Central memory CD8-positive, alpha-beta T cell (primary cell): ENCODE measurements at regions not wholly inside any gene's neighbourhood (a gene's known extent, or its start where the extent isn't known, plus 50 kb on each side); places are given as distances from the start of the nearest gene placed in this dataset.

Experiments
- ATAC-seq: fragments of 150-1000 bp; cut with Tn5 transposase; replicated peaks from 2 replicates; pipeline ENCODE4 v1.10.0; 2022; ENCODE audit warnings: mild to moderate bottlenecking, moderate FRiP score, moderate number of reproducible peaks; ENCODE audit not compliant: poor library complexity, severe bottlenecking; ENCODE audit errors: extremely low read depth
- DNase-seq, 2 donors: peaks; one replicate each; pipeline ENCODE4 v3.0.0; 2021; ENCODE audit warnings: low spot score in 2 of 2
- H3K27ac Mint-ChIP-seq: one replicate; pipeline ENCODE4 v1.8.0; 2022; ENCODE audit warnings: low read depth, mild to moderate bottlenecking, moderate library complexity, mixed read lengths
- H3K27me3 Mint-ChIP-seq: one replicate; pipeline ENCODE4 v1.8.0; 2022; ENCODE audit warnings: mixed read lengths
- H3K36me3 Mint-ChIP-seq: one replicate; pipeline ENCODE4 v1.8.0; 2022; ENCODE audit warnings: mild to moderate bottlenecking, moderate library complexity, mixed read lengths; ENCODE audit not compliant: insufficient read depth
- H3K4me1 Mint-ChIP-seq: one replicate; pipeline ENCODE4 v1.8.0; 2022; ENCODE audit warnings: mixed read lengths
- H3K4me3 Mint-ChIP-seq: one replicate; pipeline ENCODE4 v1.8.0; 2022; ENCODE audit warnings: mild to moderate bottlenecking, moderate library complexity, mixed read lengths
- H3K9me3 Mint-ChIP-seq: one replicate; pipeline ENCODE4 v1.8.0; 2022; ENCODE audit warnings: mixed read lengths

DNA sequence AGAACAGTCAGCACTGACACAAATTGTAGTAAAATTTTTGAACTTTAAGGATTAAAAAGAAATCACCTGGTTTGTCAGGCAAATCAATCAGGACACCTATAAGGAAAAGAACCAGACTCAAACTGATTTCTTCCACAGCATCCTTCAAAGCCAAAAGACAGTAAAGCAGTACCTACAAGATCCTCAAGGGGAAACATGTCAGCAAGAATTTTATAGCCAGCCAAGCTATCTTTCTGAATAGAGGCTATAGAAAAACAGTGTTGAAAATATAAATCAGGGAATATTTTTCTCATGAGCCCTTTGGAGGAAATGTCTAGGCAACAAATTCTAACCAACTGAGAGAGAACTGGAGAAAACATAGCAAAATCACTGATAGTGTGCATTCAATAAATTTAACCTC, 301.4 kb upstream of the UBE2E2 start:
- ATAC-seq (no peak), DNase-seq (no peak)
- no peaks in the 10 kb centered on the region for H3K27me3 Mint-ChIP-seq
- no peaks in the 10 kb centered on the region for H3K36me3 Mint-ChIP-seq
- no peak overlapping the region for H3K4me3 Mint-ChIP-seq
- no peaks in the 10 kb centered on the region for H3K4me1 Mint-ChIP-seq
- H3K9me3 Mint-ChIP-seq, result peaks cover 20% of the 10 kb centered on the region
- no peak overlapping the region for H3K27ac Mint-ChIP-seq

DNA sequence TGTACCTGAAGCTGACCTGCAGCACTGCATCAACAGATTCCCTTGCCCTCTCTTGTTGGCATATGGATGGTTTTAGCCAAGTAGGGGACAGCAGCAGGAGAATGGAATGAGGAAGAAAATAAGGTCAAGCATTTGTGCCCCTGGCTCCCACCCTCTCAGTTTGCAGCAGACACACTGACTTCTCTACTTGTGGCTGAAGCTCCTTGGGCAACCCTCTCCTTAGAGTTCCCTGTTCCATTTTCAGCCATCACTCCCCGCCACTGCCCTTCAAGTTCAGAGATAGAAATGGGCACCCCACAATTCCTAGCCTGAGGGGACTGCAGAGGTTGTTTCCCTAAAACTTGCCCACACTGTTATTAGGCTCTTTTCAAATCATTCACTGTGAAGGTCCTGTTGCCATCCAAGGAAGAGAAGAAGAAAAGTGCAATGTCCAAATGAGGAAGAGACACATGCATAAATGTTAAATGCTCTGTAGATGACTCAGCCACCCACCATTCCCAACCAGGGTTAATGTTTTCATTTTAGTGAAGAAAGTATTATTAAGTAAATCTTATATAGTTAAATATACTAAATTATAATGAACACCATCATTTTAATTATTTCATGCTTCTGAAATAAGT, 295.9 kb upstream of the UBE2E2 start:
- peaks cover 5% of the 10 kb centered on the region for H3K9me3 Mint-ChIP-seq
- no peak for ATAC-seq
- H3K4me1 Mint-ChIP-seq, result no peaks in the 10 kb centered on the region
- H3K27ac Mint-ChIP-seq, result no peak overlapping the region
- no peaks in the 10 kb centered on the region for H3K36me3 Mint-ChIP-seq
- no peak for DNase-seq
- H3K4me3 Mint-ChIP-seq, result no peak overlapping the region
- H3K27me3 Mint-ChIP-seq, result no peaks in the 10 kb centered on the region

DNA sequence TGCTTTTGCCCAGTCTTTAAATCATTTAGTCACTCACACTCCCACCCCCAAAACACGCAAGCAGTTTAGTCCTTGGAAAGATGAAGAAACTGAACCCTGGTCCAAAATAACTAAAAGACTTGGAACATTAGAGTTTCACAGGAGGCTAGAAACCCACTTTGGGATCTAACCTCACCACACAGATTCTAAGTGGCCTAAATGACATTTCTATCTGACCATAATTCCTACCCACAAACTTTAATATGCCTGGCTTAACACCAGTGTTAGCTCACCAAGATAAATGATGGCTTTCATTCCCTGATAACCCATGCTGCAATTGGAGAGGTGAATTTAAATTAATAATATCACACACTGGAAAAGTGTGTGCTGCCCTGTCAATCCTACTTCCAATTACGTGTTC, 295.3 kb upstream of the UBE2E2 start:
- ATAC-seq, result no peak
- DNase-seq, result no peak
- no peaks in the 10 kb centered on the region for H3K4me1 Mint-ChIP-seq
- H3K27me3 Mint-ChIP-seq, result no peaks in the 10 kb centered on the region
- H3K4me3 Mint-ChIP-seq, result no peak overlapping the region
- H3K36me3 Mint-ChIP-seq, result no peaks in the 10 kb centered on the region
- no peak overlapping the region for H3K27ac Mint-ChIP-seq
- H3K9me3 Mint-ChIP-seq, result peaks cover 5% of the 10 kb centered on the region

GRCh38 chr3:22908989-22909507, 294.1 kb upstream of the UBE2E2 start:
- no peaks in the 10 kb centered on the region for H3K27me3 Mint-ChIP-seq
- no peak for ATAC-seq
- no peak for DNase-seq
- peaks cover 5% of the 10 kb centered on the region for H3K9me3 Mint-ChIP-seq
- H3K27ac Mint-ChIP-seq, result no peak overlapping the region
- H3K4me1 Mint-ChIP-seq, result no peaks in the 10 kb centered on the region
- H3K36me3 Mint-ChIP-seq, result no peaks in the 10 kb centered on the region
- H3K4me3 Mint-ChIP-seq, result no peak overlapping the region

DNA sequence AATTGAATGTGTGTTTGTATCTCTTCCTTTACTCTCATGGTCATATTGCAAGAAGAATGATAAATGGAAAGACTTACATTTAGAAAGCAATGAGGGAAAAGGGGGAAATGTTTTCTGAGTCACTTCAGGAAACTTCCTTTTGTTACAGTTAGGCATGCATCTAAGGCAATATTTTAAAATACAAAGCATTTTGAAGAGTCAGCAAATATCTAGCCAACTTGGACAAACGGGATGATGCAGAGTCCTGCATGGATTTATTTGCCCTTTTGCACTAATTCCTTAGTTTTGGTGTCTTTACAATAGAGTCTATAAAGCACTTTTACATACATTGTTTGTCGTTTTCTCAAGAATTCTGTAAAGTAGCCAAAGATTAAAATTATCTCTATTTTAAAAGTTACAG, 286.2 kb upstream of the UBE2E2 start:
- Mint-ChIP-seq H3K27me3 (no peaks in the 10 kb centered on the region), H3K36me3 (no peaks in the 10 kb centered on the region), H3K9me3 (peaks cover 5% of the 10 kb centered on the region), H3K27ac (no peak overlapping the region), H3K4me3 (no peak overlapping the region), H3K4me1 (no peaks in the 10 kb centered on the region)
- no peak for DNase-seq
- no peak for ATAC-seq

DNA sequence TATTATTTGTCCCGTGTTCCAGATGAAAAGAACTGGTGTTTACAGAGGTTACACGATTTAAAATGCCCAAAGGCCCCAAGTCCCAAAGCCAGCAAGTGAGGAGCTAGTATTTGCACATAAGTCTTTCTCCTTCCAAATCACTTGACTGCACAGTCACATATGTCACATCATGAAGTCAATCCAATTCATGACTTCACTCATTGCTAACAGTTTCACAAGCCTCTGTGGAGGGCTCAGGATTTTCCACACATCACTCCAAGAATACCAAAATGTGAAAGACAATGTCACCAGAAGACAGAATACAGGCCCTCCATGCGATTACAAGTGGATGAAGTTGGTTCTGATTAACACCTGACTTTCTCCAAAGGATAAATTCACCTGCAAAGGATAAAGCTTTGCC, 283.1 kb upstream of the UBE2E2 start:
- H3K27me3 Mint-ChIP-seq, result no peaks in the 10 kb centered on the region
- H3K4me1 Mint-ChIP-seq, result no peaks in the 10 kb centered on the region
- ATAC-seq (no peak), DNase-seq (no peak)
- peaks cover 5% of the 10 kb centered on the region for H3K9me3 Mint-ChIP-seq
- H3K27ac Mint-ChIP-seq, result no peak overlapping the region
- H3K36me3 Mint-ChIP-seq, result no peaks in the 10 kb centered on the region
- H3K4me3 Mint-ChIP-seq, result no peak overlapping the region

DNA sequence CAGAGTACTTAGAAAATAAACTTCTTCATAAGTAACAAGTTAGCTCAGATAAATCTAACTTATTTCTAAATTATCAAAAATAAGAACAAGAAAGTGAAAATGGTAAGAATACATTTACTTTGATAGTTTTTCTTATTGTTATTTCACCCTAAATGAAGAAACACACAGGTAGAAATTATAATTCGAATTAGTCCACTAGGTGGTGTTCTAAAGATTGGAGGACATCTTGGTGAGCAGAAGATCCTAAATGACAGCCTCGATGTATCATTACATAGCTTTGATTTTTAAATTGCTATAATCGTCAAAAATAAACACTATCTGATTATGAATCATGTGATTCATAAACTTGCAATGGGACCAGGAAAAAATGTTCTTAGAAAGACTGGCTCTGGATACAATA, 280.8 kb upstream of the UBE2E2 start:
- DNase-seq, result no peak
- Mint-ChIP-seq H3K4me3 (no peak overlapping the region), H3K27ac (no peak overlapping the region), H3K9me3 (no peaks in the 10 kb centered on the region), H3K27me3 (no peaks in the 10 kb centered on the region), H3K4me1 (no peaks in the 10 kb centered on the region), H3K36me3 (no peaks in the 10 kb centered on the region)
- no peak for ATAC-seq

DNA sequence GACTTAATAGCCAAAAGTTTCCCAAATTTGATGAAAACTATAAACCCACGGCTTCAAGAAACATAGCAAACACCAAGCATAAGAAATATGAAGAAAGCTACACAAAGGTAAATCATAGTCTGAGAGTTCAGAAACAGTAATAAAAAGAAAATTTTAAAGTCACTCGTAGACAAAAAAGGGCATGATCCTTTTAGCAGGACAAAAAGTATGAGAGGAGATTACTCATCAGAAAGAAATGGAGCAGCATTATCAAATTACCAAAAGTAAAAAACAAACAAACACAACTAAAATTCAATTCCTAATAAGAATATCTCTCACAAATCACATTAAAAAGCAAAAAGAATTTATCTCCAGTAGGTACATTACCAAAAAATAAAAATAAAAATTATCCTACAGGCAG, 279.4 kb upstream of the UBE2E2 start:
- Mint-ChIP-seq H3K27ac (no peak overlapping the region), H3K36me3 (no peaks in the 10 kb centered on the region), H3K9me3 (no peaks in the 10 kb centered on the region), H3K27me3 (no peaks in the 10 kb centered on the region), H3K4me1 (no peaks in the 10 kb centered on the region), H3K4me3 (no peak overlapping the region)
- DNase-seq, result no peak
- ATAC-seq, result no peak

DNA sequence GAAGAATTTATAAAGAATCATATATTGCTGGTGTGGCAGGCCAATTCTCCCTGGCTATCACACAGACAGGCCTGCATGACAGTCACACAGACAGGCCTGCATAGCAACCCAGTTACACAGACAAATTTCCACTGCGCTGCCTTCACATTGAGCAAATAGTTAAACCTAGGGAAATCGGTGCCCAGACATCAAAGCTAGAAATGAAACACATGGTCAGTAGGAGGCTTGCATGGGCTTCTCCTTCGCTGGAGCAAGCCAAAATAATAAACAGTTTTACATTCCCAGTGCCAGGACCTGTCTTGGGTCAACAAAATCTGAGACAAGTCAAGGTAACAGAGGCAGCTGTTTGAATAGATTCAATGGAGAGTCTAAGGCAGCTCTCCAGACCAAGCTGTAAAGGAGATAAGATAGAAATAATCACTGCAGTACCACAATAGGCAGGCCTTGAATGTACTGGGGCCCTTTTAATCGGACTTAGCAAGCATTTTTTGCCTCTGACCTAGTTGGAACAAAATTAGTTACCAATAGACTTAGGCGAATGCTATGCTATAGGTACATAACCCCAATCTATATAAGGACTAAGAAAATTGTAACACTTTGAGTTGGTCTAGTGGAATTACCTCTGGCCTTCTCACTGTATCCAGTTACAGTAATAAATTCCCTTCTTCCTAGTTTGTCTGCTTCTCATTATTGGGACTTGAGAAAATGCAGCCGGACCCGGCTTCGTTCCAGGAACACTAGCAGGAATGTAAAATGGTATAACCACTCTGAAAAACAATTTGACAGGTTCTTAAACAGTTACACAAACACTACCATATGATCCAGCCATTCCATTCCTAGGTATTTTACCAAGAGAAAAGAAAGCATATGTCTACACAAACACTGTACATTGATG, 274.7 kb upstream of the UBE2E2 start:
- peaks cover 2% of the 10 kb centered on the region for H3K36me3 Mint-ChIP-seq
- no peaks in the 10 kb centered on the region for H3K4me1 Mint-ChIP-seq
- no peak for ATAC-seq
- no peaks in the 10 kb centered on the region for H3K9me3 Mint-ChIP-seq
- no peak overlapping the region for H3K4me3 Mint-ChIP-seq
- no peak overlapping the region for H3K27ac Mint-ChIP-seq
- DNase-seq, result no peak
- H3K27me3 Mint-ChIP-seq, result no peaks in the 10 kb centered on the region

DNA sequence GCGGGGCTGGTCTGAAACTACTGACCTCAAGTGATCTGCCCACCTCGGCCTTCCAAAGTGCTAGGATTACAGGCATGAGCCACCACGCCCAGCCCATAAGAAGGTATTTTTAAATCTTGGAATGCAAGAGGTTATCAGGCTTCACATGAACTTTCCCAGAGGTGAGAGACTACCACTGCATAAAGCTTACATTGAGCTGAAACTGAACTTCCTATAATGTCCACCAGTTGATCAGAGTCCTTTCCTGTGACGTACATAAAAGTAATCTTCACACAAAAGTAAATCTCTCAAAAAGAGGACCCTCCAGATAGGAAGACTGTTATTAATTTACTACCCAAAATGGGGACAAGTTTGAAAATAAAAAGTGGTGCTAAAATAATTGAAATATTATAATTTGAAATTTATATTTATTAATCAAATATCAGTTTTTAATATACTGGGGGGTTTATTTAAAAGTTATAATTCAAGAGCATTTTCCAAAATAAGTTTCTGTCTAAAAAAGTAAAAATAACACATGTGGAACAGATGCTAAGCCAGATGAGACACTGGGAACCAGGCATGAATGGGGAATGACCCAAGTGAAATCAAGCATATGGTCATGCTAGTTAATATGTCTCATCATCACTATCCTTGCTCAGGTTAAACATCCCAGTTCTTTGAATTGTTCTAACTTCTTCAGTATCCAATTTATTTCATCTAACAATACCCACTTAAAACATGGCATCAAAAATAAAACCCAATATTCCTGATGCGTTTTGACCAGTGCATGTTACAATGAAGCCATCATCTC, 269.9 kb upstream of the UBE2E2 start:
- ATAC-seq (no peak), DNase-seq (no peak)
- Mint-ChIP-seq H3K4me1 (no peaks in the 10 kb centered on the region), H3K36me3 (peaks cover 2% of the 10 kb centered on the region), H3K9me3 (no peaks in the 10 kb centered on the region), H3K27ac (no peak overlapping the region), H3K27me3 (no peaks in the 10 kb centered on the region), H3K4me3 (no peak overlapping the region)

DNA sequence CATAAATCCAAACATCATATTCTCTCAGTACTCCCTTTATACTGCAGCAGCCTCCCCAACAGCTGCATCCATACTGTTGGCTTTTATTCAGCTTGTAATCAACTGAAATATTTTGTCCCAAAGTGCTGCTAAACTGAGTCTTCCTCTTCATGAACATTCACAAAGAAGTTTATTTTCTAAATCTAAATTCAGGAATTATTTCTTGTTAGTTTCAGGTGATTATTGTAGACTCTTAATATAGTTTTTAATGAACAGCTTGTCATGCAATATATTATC, 269.3 kb upstream of the UBE2E2 start:
- no peaks in the 10 kb centered on the region for H3K27me3 Mint-ChIP-seq
- no peak overlapping the region for H3K27ac Mint-ChIP-seq
- H3K36me3 Mint-ChIP-seq, result peaks cover 2% of the 10 kb centered on the region
- H3K4me1 Mint-ChIP-seq, result no peaks in the 10 kb centered on the region
- ATAC-seq (no peak), DNase-seq (no peak)
- no peak overlapping the region for H3K4me3 Mint-ChIP-seq
- no peaks in the 10 kb centered on the region for H3K9me3 Mint-ChIP-seq

- no peak for ATAC-seq
- H3K27ac Mint-ChIP-seq, result no peak overlapping the region
Observed at GRCh38 chr3:22935040-22935439, 268.1 kb upstream of the UBE2E2 start.

DNA sequence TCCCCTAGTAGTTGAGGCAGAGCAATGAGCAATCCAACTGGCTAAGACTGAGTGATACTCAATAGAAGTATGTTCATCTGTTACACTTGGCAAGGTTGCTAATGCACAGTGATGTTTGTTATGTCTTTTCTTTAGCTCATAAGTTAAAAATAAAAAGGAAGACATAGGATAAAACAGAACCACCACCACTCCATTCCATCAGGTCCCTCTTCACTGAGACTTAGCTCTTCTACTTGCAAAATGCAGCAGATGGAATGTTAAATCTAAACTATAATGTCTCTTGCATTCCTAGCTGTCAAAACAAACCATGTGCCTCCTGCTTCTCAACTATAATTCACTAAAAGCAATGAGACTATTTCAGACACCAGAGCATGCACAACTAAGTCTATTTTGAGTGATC, 265.6 kb upstream of the UBE2E2 start:
- Mint-ChIP-seq H3K9me3 (peaks cover 13% of the 10 kb centered on the region), H3K27me3 (no peaks in the 10 kb centered on the region), H3K4me3 (no peak overlapping the region)

More at GRCh38 chr3:22935040-22935439, 268.1 kb upstream of the UBE2E2 start:
- no peaks in the 10 kb centered on the region for H3K4me1 Mint-ChIP-seq
- peaks cover 2% of the 10 kb centered on the region for H3K36me3 Mint-ChIP-seq
- DNase-seq, result no peak
- no peaks in the 10 kb centered on the region for H3K27me3 Mint-ChIP-seq
- H3K4me3 Mint-ChIP-seq, result no peak overlapping the region
- no peaks in the 10 kb centered on the region for H3K9me3 Mint-ChIP-seq

More for the DNA sequence above, 265.6 kb upstream of the UBE2E2 start:
- Mint-ChIP-seq H3K27ac (no peak overlapping the region), H3K4me1 (no peaks in the 10 kb centered on the region), H3K36me3 (peaks cover 2% of the 10 kb centered on the region)
- ATAC-seq (no peak), DNase-seq (no peak)
